GM21390 (cell line): ENCODE measurements at regions not wholly inside any gene's neighbourhood (a gene's known extent, or its start where the extent isn't known, plus 50 kb on each side); places are given as distances from the start of the nearest gene placed in this dataset.

Experiments
- ATAC-seq: cut with Tn5 transposase; IDR thresholded peaks from one replicate; pipeline ENCODE4 v1.9.1; 2021; ENCODE audit not compliant: unreplicated experiment

DNA sequence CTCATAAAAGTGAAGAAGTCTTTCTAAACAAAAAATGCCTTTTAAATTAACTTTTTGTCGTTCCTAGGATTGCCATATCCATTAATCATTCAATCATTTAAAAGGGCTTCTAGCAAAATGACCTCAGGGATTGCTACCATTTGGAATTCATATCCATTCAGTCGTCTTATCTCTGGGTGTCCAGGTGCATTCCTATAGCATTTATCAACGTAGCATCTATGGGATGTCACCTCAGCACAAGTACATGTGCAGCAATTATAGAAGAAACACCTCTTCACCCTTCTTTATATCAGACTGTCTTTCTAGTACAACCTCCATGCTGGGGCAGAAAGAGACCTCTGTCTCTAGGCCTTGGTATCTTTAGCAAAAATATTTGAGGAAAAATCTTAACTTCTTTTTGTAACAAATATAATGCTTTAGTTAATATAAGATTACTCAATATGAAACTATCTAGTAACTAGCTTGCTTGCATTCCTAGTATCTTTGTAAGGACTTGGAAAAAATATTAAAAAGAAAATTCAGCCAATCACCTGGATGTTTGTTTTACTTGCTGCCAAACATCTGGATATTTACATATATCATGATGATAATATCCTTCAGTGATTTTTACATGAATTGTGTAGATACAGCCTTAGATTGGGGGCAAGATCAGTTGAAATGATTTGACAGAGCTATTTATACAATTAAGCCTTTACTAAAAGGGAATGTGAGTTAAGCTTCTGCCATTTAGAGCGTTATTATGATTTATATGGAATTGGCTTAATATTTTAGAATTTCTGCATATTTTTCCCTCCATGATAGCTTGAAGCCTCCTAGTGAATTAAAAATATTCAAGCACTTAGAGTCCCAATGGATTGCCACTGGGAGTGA, 356.8 kb downstream of the HDGFL1 start:
- ATAC-seq = no peak

- ATAC-seq = no peak
Measured at GRCh38 chr6:22926790-22927354, 357.5 kb downstream of the HDGFL1 start.

DNA sequence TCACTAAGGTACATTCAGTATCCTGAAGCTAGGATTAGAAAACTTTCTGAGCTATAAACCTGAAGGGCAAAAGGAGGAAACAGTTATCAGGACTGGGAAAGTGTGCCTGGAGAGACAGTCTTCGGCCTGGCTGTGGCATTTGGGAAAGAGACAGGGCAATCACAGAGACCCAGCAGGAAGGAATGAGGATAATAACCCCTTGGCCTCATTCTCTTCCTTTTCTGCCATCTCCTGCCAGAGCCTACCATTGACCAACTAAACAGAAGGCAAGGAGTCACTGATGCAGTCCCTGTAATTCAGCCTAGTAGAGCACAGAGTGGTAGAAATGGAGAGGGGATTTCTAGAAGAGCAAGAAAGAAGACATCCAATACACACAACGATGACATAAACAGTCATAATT, 359.4 kb downstream of the HDGFL1 start:
- ATAC-seq = no peak

- ATAC-seq = no peak
Measured at GRCh38 chr6:22929311-22929985, 360.1 kb downstream of the HDGFL1 start.

DNA sequence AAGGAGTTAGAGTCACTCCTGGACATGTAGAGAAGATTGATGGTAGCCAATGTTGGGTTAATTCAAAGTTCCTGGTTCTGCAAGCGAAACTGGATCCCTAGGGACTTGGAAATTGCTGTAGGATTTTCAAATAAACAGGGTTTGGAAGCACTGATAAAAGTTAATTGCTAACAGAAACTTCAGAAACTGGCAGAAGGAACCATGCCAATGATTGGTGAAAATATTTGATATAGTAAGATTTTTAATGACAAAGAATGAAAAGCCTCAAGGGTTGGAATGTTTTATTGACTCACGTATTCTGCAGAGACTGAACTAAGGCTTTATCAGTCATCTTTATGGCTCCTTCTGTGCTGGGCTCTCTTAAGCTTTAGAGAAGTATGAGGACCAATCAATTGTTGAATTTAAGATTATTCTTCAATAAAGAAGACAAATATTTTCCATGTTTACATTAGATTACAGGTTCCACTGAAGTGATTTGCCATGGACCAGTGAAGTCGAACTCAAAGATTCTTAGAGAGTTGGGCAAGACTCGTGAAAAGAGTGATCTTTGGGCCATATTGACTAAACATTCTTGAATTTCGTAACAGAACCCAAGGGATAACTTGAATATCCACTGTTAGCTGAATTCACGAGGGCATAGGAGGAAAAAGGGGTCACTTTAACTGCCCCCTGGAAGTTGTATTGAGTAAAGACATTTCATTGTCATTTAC, 371.4 kb downstream of the HDGFL1 start:
- ATAC-seq = no peak

DNA sequence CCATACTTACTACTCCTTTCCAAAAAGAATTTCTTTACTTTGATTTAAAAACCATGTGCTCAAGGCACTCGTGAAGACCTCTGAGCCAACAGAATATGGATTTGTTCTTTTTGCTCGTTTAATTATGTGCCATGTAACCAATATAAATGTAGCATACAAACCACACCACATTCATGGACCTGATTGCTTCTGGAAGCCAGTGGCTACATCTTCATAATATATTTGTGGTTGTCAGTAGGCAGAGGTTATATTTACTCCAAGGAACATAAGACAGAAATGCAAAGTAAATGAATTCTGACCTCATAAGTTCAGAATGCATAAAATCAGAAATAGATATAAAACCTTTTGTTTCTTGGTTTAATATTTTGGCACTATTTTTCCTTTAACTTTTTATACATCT, 373.0 kb downstream of the HDGFL1 start:
- no peak for ATAC-seq

GRCh38 chr6:22943327-22943726, 374.0 kb downstream of the HDGFL1 start:
- no peak for ATAC-seq

DNA sequence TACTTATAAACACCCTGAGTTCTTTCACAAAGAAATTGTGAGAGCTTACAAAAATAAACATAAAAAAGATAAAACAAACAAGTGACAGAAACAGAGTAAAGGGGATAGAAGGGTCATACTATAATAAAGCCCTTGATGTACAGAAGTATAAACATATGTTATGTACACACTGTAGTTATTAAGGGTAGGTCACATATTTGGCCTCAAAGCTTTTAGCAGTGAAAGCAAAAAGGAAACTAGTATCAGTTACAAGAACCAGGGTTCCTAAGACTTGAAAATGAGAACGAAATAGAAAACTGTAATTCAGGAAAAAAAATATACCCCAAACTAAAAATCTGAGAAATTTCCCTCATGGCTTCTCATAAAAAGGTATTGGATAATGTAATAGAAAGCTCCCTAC, 380.6 kb downstream of the HDGFL1 start:
- ATAC-seq = no peak

GRCh38 chr6:22952097-22952496, 382.7 kb downstream of the HDGFL1 start:
- ATAC-seq = no peak

GRCh38 chr6:22954749-22955385, 385.5 kb downstream of the HDGFL1 start:
- peak; percentile 71 for ATAC-seq

DNA sequence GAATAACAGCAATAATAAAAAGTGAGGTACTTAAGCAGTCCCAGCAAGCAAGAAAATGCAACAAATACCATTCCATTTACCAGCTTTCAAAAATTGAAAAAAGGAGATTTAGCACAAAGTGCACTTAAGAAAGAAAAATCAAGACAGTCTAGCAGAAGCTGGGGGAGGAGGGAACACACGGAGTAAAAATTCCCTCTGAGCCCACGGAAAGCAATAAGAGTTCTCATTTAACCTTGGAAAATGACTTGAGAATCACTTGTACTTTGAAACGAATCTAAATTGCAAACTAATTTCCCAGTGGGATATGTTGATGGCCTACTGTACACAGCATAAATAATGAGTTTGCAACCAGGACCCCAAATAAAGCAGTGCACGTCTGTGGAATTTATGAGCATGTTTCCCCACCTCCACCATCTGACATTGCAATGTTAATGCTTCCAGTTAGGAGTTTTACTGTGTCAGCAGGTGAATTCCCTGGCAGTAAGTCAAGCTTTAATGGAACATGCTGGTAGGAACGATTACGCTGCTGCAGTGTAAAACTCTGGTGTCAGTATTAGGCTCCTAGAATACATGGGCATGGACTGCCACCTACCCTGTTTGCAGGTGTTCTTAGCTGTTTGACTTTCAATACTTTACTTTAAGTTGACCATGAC, 386.8 kb downstream of the HDGFL1 start:
- no peak for ATAC-seq

- ATAC-seq = no peak
Measured at GRCh38 chr6:22958677-22959076, 389.3 kb downstream of the HDGFL1 start.

DNA sequence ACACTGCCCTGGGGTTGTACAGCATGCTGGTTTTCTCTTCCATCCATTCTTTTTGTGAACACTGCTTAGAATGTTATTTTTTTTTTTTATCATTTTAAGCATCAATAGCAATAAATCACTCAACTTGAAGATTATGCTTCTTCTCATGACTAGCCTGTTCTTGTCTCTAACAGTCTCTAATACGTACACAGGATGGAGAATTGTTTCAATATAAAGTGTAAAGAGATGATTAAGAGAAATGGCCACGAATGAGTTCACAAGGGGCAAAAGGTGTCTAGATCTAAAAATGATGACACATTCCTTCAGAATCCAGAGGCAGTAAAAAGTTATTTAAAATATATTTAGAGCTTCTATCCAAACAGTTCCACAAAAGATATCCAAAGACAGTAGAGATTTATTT, 390.2 kb downstream of the HDGFL1 start:
- no peak for ATAC-seq

DNA sequence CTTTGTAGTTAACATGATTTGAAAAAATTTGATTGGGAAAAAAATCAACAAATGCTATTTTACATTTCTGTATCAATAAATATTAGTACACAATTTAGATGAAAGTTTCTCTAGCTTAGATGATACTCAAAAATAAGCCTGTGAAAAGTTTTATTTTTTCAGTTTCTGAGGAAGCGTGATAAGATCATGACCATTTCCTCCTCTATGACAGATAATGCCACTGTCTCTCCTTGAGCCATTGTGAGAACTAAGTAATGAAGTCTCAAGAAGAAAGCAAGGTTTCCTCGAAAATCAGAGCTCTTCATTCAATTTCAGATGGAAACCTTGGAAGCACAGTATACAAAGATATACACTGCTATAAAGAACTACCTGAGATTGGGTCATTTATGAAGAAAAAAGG, 395.0 kb downstream of the HDGFL1 start:
- no peak for ATAC-seq

GRCh38 chr6:22965889-22966288, 396.5 kb downstream of the HDGFL1 start:
- ATAC-seq = no peak

DNA sequence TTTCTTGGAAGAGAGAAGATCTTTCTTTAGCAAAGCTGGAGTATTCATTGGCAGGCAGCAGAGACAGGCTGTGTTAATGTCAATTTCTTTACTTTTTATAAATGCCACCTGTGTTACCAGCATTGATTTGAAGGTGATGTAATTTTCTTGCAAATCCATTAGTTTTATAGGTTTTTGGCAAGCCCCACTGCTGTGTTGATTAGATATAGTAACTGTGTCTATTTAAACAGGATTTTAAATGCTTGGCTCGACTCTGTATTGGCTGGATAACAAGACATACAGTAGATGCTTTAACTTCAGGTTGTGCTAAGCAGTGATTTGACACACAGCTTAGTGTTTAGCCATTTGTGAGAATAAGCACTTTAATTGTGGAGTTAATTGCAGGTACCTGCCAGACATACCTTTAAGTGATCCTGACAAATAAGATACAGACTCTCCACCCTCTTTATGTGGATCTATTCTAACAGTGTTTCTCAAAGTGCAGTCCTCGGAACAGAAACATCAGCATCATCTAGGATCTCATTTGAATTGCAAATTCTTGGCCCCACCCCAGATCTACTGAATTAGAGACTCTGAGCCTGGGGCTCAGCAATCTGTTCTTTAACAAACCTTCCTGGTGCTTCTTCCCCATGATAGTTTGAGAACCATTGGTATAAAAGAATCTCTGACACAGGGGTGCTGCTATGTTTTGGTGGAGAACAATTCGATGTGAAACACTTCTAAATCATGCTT, 397.5 kb downstream of the HDGFL1 start:
- ATAC-seq = no peak

- no peak for ATAC-seq
Measured at GRCh38 chr6:22970004-22970403, 400.6 kb downstream of the HDGFL1 start.

DNA sequence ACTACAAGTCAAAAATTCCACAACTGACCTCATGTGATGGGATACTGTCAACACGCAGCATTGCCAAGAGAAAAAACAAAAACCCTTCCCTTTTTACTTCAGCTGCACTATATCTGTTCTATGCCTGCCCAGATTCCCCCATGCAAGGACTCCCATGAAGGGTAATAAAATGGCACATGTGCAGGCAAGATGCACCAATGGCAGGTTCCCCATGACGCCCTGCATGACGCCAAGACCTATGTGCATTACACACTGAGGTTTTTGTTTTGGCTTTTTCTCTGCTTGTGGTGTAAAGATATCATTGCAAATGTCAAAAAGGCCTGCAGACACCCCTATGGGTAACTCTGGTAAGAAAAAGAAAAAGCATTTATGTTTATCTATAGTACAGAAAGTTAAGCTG, 403.4 kb downstream of the HDGFL1 start:
- ATAC-seq = no peak

GRCh38 chr6:22975079-22975478, 405.7 kb downstream of the HDGFL1 start:
- ATAC-seq = no peak

DNA sequence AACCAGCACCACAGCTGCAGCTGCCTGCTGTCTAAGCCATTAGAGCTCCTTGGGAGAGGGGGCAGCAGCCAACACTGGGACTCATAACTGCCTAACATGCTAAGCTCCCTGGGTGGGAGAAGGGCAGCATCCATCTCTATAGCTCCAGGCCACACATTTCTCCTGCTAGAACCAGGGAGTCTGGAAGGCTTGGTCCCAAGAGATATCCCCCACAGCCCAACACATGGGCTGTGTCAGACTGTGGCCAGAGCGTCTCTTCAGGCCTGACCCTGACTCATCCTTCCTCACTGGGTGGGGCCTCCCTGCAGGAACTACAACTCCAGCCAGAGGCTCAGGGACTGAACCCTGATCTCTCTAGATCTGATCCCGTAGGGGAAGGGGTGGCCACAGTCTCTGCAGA, 411.1 kb downstream of the HDGFL1 start:
- no peak for ATAC-seq
